ENCODE measurements at regions not wholly inside any gene's neighbourhood (a gene's known extent, or its start where the extent isn't known, plus 50 kb on each side); places are given as distances from the start of the nearest gene placed in this dataset.
A peak's percentile ranks its signal among the peaks of the same experiment; 100 is the strongest.

- no peak overlapping the region for H2BK120ac ChIP-seq (ENCODE audit: low read depth, low read length)
- H3K9me3 ChIP-seq (replicated peaks in 1 of 2; ENCODE audit: control insufficient read depth in 2 of 2, insufficient read depth in 1 of 2, low read depth in 1 of 2, low read length in 2 of 2): peaks cover 8 to 9% of the 10 kb centered on the region in 2 donors
- H2BK12ac ChIP-seq (ENCODE audit: low read length): peak overlapping the region; percentile 12
- no peaks in the 10 kb centered on the region for H3K79me1 ChIP-seq (ENCODE audit: low read depth, low read length)
- H4K8ac ChIP-seq (ENCODE audit: low read depth, low read length): no peak overlapping the region
- no peak overlapping the region for H3K9ac ChIP-seq (ENCODE audit: low read depth, low read length, poor library complexity)
- no peaks in the 10 kb centered on the region for H3K4me1 ChIP-seq (ENCODE audit: control insufficient read depth in 2 of 2, insufficient read depth in 1 of 2, low read depth in 1 of 2, low read length in 2 of 2)
- H2AFZ ChIP-seq (ENCODE audit: low read length): no peak overlapping the region
- WGBS, 2 donors (ENCODE audit: extremely low coverage in 2 of 2, insufficient read length in 2 of 2, insufficient replicate concordance in 1 of 2): no CpG with 5 or more reads among the region's 36 CpGs
- H4K91ac ChIP-seq (ENCODE audit: low read depth, low read length, poor library complexity): no peak overlapping the region
- no peak overlapping the region for H3K4ac ChIP-seq (ENCODE audit: low read length)
- peak overlapping the region; percentile 53 for H2AK5ac ChIP-seq (ENCODE audit: low read depth, low read length)
- H3K27me3 ChIP-seq (ENCODE audit: control insufficient read depth in 3 of 3, insufficient read depth in 3 of 3, low read depth in 1 of 3, low read length in 3 of 3): no peaks in the 10 kb centered on the region
- H2BK15ac ChIP-seq (ENCODE audit: low read length): no peak overlapping the region
- DNase-seq (ENCODE audit: low spot score): no peak
- H2BK5ac ChIP-seq (ENCODE audit: low read length): no peak overlapping the region
- peak overlapping the region in 1 of 2 donors; percentile 31 for H3K4me3 ChIP-seq (ENCODE audit: low read length in 2 of 2)
- H3K18ac ChIP-seq (ENCODE audit: low read length): peak overlapping the region; percentile 41
- no peaks in the 10 kb centered on the region for H3K36me3 ChIP-seq (replicated peaks in 1 of 2; ENCODE audit: control insufficient read depth in 2 of 2, insufficient read depth in 2 of 2, low read length in 2 of 2)
- no peak overlapping the region for H3K14ac ChIP-seq (ENCODE audit: low read length)
- H3K27ac ChIP-seq (replicated peaks; ENCODE audit: low read length): no peak overlapping the region
- no peak overlapping the region for H3K4me2 ChIP-seq (ENCODE audit: insufficient read depth, low read length, poor library complexity, severe bottlenecking)
- no peak overlapping the region for H3K23ac ChIP-seq (ENCODE audit: low read depth, low read length, poor library complexity)
Observed at GRCh38 chr22:49576241-49577141, 251.2 kb downstream of the BRD1 start.

- Histone ChIP-seq H3K36me3 (replicated peaks in 1 of 2; ENCODE audit: control insufficient read depth in 2 of 2, insufficient read depth in 2 of 2, low read length in 2 of 2) (no peaks in the 10 kb centered on the region), H3K9me3 (replicated peaks in 1 of 2; ENCODE audit: control insufficient read depth in 2 of 2, insufficient read depth in 1 of 2, low read depth in 1 of 2, low read length in 2 of 2) (peaks cover 6 to 7% of the 10 kb centered on the region in 2 donors), H2BK5ac (ENCODE audit: low read length) (no peak overlapping the region), H2AK5ac (ENCODE audit: low read depth, low read length) (peak overlapping the region; percentile 10), H2BK120ac (ENCODE audit: low read depth, low read length) (no peak overlapping the region), H3K4ac (ENCODE audit: low read length) (no peak overlapping the region), H3K4me3 (ENCODE audit: low read length in 2 of 2) (no peak overlapping the region), H2BK12ac (ENCODE audit: low read length) (no peak overlapping the region), H3K4me2 (ENCODE audit: insufficient read depth, low read length, poor library complexity, severe bottlenecking) (no peak overlapping the region), H3K9ac (ENCODE audit: low read depth, low read length, poor library complexity) (no peak overlapping the region), H3K27me3 (ENCODE audit: control insufficient read depth in 3 of 3, insufficient read depth in 3 of 3, low read depth in 1 of 3, low read length in 3 of 3) (no peaks in the 10 kb centered on the region), H4K91ac (ENCODE audit: low read depth, low read length, poor library complexity) (no peak overlapping the region), H3K23ac (ENCODE audit: low read depth, low read length, poor library complexity) (no peak overlapping the region), H3K27ac (replicated peaks; ENCODE audit: low read length) (no peak overlapping the region), H3K18ac (ENCODE audit: low read length) (peak overlapping the region; percentile 59), H2AFZ (ENCODE audit: low read length) (no peak overlapping the region), H3K79me1 (ENCODE audit: low read depth, low read length) (no peaks in the 10 kb centered on the region), H2BK15ac (ENCODE audit: low read length) (no peak overlapping the region), H3K14ac (ENCODE audit: low read length) (no peak overlapping the region), H3K4me1 (ENCODE audit: control insufficient read depth in 2 of 2, insufficient read depth in 1 of 2, low read depth in 1 of 2, low read length in 2 of 2) (no peaks in the 10 kb centered on the region), H4K8ac (ENCODE audit: low read depth, low read length) (no peak overlapping the region)
- no CpG with 5 or more reads among the region's 20 CpGs for WGBS, 2 donors (ENCODE audit: extremely low coverage in 2 of 2, insufficient read length in 2 of 2, insufficient replicate concordance in 1 of 2)
- DNase-seq (ENCODE audit: low spot score): no peak
Observed at GRCh38 chr22:49575703-49576081, 252.0 kb downstream of the BRD1 start.

DNA sequence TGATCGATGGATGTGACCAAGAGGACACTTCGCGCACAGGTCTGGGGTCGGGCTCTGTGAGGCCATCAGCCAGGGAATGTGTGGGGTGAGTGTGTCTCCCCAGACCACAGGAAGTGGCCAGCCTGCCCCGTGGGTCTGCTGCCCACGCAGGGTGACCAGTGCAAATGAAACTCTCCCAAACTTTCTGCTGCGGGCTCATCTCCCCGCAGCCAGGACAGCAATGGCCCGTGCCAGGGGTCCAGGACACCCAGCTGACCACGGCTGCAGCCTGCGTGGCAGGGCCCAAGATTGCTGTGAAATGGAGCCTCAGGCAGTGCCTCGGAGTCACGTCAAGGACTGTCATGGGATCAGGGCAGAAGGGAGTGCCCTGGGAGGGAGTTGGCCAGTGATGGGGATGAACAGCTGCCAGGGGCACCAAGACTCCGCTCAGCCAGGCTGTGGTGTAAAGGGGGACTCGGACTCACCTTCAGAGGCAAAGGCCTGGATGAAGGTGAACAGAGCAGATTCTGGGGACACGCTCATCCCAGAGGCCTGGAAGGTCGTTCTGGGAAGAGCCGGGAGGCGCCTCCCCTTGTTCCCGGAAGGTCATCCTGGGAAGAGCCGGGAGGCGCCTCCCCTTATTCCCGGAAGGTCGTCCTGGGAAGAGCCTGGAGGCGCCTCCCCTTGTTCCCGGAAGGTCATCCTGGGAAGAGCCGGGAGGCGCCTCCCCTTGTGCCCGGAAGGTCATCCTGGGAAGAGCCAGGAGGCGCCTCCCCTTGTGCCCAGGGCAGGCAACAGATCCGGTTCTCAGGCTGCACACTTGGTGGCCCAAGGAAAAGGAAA lies 252.6 kb downstream of the BRD1 start:
- Histone ChIP-seq H3K4me3 (ENCODE audit: low read length in 2 of 2) (no peak overlapping the region), H3K79me1 (ENCODE audit: low read depth, low read length) (no peaks in the 10 kb centered on the region), H2BK12ac (ENCODE audit: low read length) (no peak overlapping the region)

More for the DNA sequence above, 252.6 kb downstream of the BRD1 start:
- Histone ChIP-seq H3K27ac (replicated peaks; ENCODE audit: low read length) (no peak overlapping the region), H2BK120ac (ENCODE audit: low read depth, low read length) (no peak overlapping the region), H4K91ac (ENCODE audit: low read depth, low read length, poor library complexity) (no peak overlapping the region), H3K4ac (ENCODE audit: low read length) (no peak overlapping the region), H3K27me3 (ENCODE audit: control insufficient read depth in 3 of 3, insufficient read depth in 3 of 3, low read depth in 1 of 3, low read length in 3 of 3) (no peaks in the 10 kb centered on the region), H3K23ac (ENCODE audit: low read depth, low read length, poor library complexity) (no peak overlapping the region), H3K36me3 (replicated peaks in 1 of 2; ENCODE audit: control insufficient read depth in 2 of 2, insufficient read depth in 2 of 2, low read length in 2 of 2) (no peaks in the 10 kb centered on the region), H3K4me2 (ENCODE audit: insufficient read depth, low read length, poor library complexity, severe bottlenecking) (no peak overlapping the region), H2BK15ac (ENCODE audit: low read length) (no peak overlapping the region), H4K8ac (ENCODE audit: low read depth, low read length) (no peak overlapping the region), H3K18ac (ENCODE audit: low read length) (no peak overlapping the region), H2AK5ac (ENCODE audit: low read depth, low read length) (peak overlapping the region; percentile 10), H3K4me1 (ENCODE audit: control insufficient read depth in 2 of 2, insufficient read depth in 1 of 2, low read depth in 1 of 2, low read length in 2 of 2) (no peaks in the 10 kb centered on the region), H3K9ac (ENCODE audit: low read depth, low read length, poor library complexity) (no peak overlapping the region), H2AFZ (ENCODE audit: low read length) (no peak overlapping the region), H3K9me3 (replicated peaks in 1 of 2; ENCODE audit: control insufficient read depth in 2 of 2, insufficient read depth in 1 of 2, low read depth in 1 of 2, low read length in 2 of 2) (peaks cover under 1% of the 10 kb centered on the region in 2 donors), H3K14ac (ENCODE audit: low read length) (no peak overlapping the region), H2BK5ac (ENCODE audit: low read length) (no peak overlapping the region)
- DNase-seq (ENCODE audit: low spot score): no peak
- WGBS, 2 donors (ENCODE audit: extremely low coverage in 2 of 2, insufficient read length in 2 of 2, insufficient replicate concordance in 1 of 2): no CpG with 5 or more reads among the region's 31 CpGs
